Activated naive CD8-positive, alpha-beta T cell treated with anti-CD3 and anti-CD28 coated beads for 36 hours (primary cell): ENCODE measurements at regions not wholly inside any gene's neighbourhood (a gene's known extent, or its start where the extent isn't known, plus 50 kb on each side); places are given as distances from the start of the nearest gene placed in this dataset.
"Not testable (repeated sequence)": the region's sequence is repeated elsewhere in the genome, so short reads cannot be mapped to it uniquely, and the experiment has no call there.

Experiments used
- DNase-seq: peaks from one replicate; pipeline ENCODE4 v3.0.0; 2021
- H3K27ac Mint-ChIP-seq: one replicate; pipeline ENCODE4 v1.8.0; 2022; ENCODE audit warnings: mild to moderate bottlenecking, moderate library complexity, mixed read lengths
- H3K27me3 Mint-ChIP-seq: one replicate; pipeline ENCODE4 v1.8.0; 2022; ENCODE audit warnings: mild to moderate bottlenecking, mixed read lengths
- H3K36me3 Mint-ChIP-seq: one replicate; pipeline ENCODE4 v1.8.0; 2021; ENCODE audit warnings: mild to moderate bottlenecking, mixed read lengths
- H3K4me1 Mint-ChIP-seq: one replicate; pipeline ENCODE4 v1.8.0; 2021; ENCODE audit warnings: mixed read lengths
- H3K4me3 Mint-ChIP-seq: one replicate; pipeline ENCODE4 v1.8.0; 2022; ENCODE audit warnings: mild to moderate bottlenecking, moderate library complexity, mixed read lengths
- H3K9me3 Mint-ChIP-seq: one replicate; pipeline ENCODE4 v1.8.0; 2022; ENCODE audit warnings: mixed read lengths

- H3K9me3 Mint-ChIP-seq = peaks cover 4% of the 10 kb centered on the region
- H3K27ac Mint-ChIP-seq = no peak overlapping the region
- H3K27me3 Mint-ChIP-seq = peaks cover 4% of the 10 kb centered on the region
- H3K4me1 Mint-ChIP-seq = peaks cover 3% of the 10 kb centered on the region
- no peaks in the 10 kb centered on the region for H3K36me3 Mint-ChIP-seq
- DNase-seq = no peak
- no peak overlapping the region for H3K4me3 Mint-ChIP-seq
Observed at GRCh38 chr4:112085156-112086035, 59.9 kb upstream of the FAM241A start.

- H3K4me3 Mint-ChIP-seq = no peak overlapping the region
- no peaks in the 10 kb centered on the region for H3K36me3 Mint-ChIP-seq
- H3K9me3 Mint-ChIP-seq = peaks cover 4% of the 10 kb centered on the region
- H3K27ac Mint-ChIP-seq = no peak overlapping the region
- DNase-seq = no peak
- peaks cover 4% of the 10 kb centered on the region for H3K27me3 Mint-ChIP-seq
- peaks cover 3% of the 10 kb centered on the region for H3K4me1 Mint-ChIP-seq
Observed at GRCh38 chr4:112086036-112086434, 59.2 kb upstream of the FAM241A start.

DNA sequence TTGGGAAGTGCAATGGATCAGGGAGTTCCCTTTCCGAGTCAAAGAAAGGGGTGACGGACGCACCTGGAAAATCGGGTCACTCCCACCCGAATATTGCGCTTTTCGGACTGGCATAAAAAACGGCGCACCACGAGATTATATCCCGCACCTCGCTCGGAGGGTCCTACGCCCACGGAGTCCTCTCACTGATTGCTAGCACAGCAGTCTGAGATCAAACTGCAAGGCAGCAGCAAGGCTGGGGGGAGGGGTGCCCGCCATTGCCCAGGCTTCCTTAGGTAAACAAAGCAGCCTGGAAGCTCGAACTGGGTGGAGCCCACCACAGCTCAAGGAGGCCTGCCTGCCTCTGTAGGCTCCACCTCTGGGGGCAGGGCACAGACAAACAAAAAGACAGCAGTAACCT is 58.6 kb upstream of the FAM241A start:
- not testable (repeated sequence) for H3K36me3 Mint-ChIP-seq, DNase-seq

GRCh38 chr4:112092330-112092729 is 52.9 kb upstream of the FAM241A start:
- DNase-seq, H3K9me3 Mint-ChIP-seq, H3K27me3 Mint-ChIP-seq, H3K4me3 Mint-ChIP-seq, H3K27ac Mint-ChIP-seq, H3K4me1 Mint-ChIP-seq, H3K36me3 Mint-ChIP-seq: not testable (repeated sequence)

More for the DNA sequence above, 58.6 kb upstream of the FAM241A start:
- H3K4me3 Mint-ChIP-seq, H3K9me3 Mint-ChIP-seq, H3K4me1 Mint-ChIP-seq, H3K27me3 Mint-ChIP-seq, H3K27ac Mint-ChIP-seq: not testable (repeated sequence)

- Mint-ChIP-seq H3K4me3 (no peak overlapping the region), H3K4me1 (no peaks in the 10 kb centered on the region), H3K27ac (no peak overlapping the region), H3K9me3 (peaks cover 2% of the 10 kb centered on the region), H3K36me3 (no peaks in the 10 kb centered on the region), H3K27me3 (no peaks in the 10 kb centered on the region)
- no peak for DNase-seq
Observed at GRCh38 chr4:112093636-112094202, 51.5 kb upstream of the FAM241A start.

- no peak overlapping the region for H3K27ac Mint-ChIP-seq
- H3K27me3 Mint-ChIP-seq = no peaks in the 10 kb centered on the region
- no peaks in the 10 kb centered on the region for H3K4me1 Mint-ChIP-seq
Observed at GRCh38 chr4:112094330-112094729, 50.9 kb upstream of the FAM241A start.

More at GRCh38 chr4:112094330-112094729, 50.9 kb upstream of the FAM241A start:
- H3K9me3 Mint-ChIP-seq = peaks cover 2% of the 10 kb centered on the region
- no peak overlapping the region for H3K4me3 Mint-ChIP-seq
- DNase-seq = no peak
- no peaks in the 10 kb centered on the region for H3K36me3 Mint-ChIP-seq
